Choroid plexus epithelial cell (primary cell): ENCODE measurements at regions not wholly inside any gene's neighbourhood (a gene's known extent, or its start where the extent isn't known, plus 50 kb on each side); places are given as distances from the start of the nearest gene placed in this dataset.

Experiments
- DNase-seq: peaks from one replicate; pipeline ENCODE4 v3.0.0-alpha.2; 2010; ENCODE audit warnings: low read depth
- H3K4me3 ChIP-seq: 2 replicates; pipeline ENCODE4 v1.5.1; 2011; ENCODE audit warnings: low read depth, mild to moderate bottlenecking, control low read depth, low read length, moderate library complexity
- TF ChIP-seq, protein P1 (sequence below): conservative IDR thresholded peaks from 2 replicates; pipeline ENCODE4 v1.5.1; 2011; ENCODE audit warnings: low read depth, mild to moderate bottlenecking, control low read depth, inconsistent platforms, low read length, moderate library complexity

DNA sequence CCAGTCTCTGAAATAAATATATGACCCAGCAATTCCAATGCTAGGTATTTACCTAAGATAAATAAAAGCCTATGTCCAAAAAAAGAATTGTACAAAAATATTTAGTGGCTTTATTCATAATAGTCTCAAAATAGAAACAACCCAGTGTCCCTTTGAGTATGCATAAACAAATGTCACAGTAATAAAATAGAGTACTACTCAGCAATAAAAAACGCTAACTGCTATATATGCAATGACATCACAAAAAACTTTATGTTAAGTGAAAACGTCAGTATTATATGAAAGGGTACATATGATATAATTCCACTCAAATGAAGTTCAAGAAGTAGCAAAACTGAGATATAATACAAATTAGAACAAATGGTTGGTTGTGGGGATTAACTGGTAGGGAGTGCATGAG is 286.5 kb upstream of the MAN1A1 start:
- TF ChIP-seq, protein P1, sequence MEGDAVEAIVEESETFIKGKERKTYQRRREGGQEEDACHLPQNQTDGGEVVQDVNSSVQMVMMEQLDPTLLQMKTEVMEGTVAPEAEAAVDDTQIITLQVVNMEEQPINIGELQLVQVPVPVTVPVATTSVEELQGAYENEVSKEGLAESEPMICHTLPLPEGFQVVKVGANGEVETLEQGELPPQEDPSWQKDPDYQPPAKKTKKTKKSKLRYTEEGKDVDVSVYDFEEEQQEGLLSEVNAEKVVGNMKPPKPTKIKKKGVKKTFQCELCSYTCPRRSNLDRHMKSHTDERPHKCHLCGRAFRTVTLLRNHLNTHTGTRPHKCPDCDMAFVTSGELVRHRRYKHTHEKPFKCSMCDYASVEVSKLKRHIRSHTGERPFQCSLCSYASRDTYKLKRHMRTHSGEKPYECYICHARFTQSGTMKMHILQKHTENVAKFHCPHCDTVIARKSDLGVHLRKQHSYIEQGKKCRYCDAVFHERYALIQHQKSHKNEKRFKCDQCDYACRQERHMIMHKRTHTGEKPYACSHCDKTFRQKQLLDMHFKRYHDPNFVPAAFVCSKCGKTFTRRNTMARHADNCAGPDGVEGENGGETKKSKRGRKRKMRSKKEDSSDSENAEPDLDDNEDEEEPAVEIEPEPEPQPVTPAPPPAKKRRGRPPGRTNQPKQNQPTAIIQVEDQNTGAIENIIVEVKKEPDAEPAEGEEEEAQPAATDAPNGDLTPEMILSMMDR, result no peak
- DNase-seq, result no peak
- H3K4me3 ChIP-seq, result no peak overlapping the region

DNA sequence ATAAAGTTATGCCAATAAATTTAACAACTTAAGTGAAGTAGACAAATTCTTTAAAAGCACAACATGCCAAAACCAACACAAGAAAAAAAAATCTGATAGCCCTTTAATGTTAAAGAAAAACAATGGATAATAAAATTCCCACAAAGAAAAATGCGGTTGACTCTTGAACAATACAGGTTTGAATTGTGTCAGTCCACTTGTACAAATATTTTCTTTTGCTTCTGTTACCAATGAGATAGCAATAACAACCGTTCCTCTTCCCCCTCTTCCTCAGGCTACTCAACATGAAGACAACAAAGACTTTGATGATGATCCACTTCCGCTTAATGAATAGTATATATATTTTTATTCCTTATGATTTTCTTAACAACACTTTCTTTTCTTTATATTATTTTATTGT is 283.9 kb upstream of the MAN1A1 start:
- H3K4me3 ChIP-seq, result no peak overlapping the region
- no peak for DNase-seq
- TF ChIP-seq, protein P1, result no peak

DNA sequence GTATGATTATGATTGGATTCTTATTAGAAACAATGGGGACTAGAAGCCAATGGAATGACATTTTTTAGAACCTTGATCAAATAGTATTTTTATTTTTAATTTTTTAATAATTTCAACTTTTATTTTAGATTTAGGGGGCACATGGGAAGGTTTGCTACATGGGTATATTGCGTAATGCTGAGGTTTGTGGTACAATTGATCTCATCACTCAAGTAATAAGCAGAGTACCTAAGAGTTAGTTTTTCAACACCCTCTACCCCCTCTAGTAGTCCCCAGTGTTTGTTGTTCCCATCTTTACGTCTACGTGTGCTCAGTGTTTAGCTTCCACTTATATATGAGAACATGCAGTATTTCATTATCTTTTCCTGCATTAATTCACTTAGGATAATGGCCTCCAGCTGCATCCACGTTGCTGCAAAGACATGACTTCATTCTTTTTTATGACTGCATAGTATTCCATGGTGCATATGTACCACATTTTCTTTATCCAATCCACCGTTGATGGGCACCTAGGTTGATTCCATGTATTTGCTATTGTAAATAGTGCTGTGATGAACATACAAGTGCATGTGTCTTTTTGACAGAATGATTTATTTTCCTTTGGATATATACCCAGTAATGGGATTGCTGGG is 281.1 kb upstream of the MAN1A1 start:
- TF ChIP-seq, protein P1, result no peak
- no peak overlapping the region for H3K4me3 ChIP-seq
- no peak for DNase-seq

DNA sequence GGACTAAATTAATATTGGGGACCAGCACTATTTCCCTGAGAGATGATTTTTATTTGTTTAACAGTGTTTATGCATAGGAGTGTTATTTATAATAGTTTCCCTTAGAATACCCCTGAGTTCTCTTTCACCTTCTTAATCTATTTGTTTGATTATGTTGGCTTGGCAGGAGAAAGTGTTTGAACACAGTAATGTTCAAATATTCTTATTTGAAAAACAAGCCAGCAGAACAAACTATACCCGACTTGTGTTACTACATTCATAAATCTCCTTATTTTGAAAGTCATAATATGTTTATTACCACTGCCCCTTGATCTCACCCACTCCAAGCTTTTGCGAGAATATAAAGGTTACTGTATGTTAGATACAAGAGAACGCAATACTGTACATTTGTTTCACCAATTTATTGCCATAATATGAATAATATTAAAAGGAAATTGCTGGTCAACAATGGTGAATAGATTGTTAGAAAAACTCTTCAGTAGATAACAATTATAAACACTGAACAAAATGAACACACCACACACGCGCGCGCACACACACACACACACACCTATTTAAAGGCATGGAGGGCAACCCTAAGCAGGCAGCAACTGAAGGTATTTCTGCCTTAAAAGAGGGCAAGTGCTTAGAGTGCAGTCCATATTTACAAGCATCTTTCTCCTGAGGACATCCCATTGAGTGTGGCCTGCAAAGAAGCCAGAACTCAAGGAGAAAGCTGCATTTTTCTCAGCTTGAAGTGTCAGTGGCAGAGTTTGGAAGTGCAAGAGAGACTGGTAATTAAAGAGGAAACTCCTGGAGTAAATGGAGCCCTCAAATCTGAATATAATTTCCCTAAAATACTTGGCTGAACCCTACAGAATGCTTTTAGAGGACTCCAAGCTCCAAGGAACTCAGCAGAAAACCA is 279.4 kb upstream of the MAN1A1 start:
- TF ChIP-seq, protein P1, result peak; percentile 19
- DNase-seq, result no peak
- H3K4me3 ChIP-seq, result no peak overlapping the region

DNA sequence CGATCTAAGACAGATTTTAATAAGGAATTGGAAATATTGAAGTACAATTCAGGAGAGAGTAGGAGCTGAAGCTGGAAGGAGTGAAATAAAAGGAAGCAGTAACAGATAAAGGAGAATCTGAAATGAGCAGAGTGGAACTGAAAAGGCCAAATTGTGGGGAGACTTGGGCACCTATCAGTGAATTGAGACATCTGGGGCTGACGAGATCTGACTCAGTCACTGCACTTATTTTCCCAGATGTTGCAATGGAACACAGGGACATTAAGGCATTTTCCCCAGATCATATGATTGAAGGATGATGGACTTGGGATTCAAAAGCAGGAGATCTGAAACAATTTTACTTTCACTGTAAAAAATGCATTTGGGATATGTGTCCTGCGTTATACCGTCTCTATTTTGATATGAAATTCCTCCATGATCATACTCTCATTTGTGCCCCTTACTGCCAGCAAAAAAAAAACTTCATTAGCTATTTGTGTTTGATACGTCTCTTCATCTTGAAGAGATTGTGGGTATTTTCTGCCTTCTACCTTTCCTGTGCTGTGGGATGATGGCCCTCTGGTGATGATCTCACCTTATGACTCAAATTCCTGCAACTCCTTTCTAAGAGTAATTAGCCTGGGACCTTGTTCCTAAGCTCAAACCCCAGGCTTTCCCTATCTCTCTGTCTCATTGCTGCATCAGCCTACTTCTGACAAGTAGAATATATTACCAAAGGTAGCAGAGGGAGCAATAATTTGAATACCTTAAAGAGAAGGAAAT is 278.5 kb upstream of the MAN1A1 start:
- TF ChIP-seq, protein P1, result no peak
- H3K4me3 ChIP-seq, result no peak overlapping the region
- peak; percentile 16 for DNase-seq

DNA sequence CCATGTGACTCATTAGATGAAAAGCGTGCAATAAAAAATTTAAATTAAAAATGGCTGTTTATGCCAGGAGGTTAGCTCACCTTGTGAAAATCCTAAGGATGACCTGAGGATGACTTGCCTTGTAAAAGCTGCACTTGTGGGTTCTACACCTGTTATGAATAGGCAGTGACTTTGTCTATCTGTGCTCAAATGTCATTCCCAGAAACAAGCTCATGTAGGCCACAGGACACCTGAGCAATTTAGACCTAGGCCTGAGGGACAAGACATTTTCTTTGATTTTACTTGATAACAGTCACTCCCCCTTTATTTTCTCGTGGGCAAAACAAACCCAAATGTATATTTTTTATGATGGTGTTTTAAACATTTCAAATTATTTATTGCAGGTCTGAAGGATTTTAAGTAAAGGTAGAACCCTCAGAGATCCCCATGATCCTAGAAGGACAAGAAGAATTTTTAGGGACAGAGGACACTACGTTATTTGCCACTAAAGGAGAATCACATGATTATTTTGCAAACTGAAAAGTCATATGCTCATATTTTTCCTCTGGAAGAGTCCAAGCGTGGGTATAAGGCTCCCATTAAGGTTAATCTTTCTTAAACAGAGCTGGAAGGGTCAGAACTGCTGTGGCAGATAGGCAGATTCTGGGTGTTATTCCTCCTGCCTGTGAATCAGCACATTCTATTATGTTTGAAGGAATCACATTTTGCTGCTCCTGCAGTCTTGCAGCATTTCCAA is 277.5 kb upstream of the MAN1A1 start:
- peak; percentile 8 for DNase-seq
- H3K4me3 ChIP-seq, result no peak overlapping the region
- TF ChIP-seq, protein P1, result no peak
